ENCODE measurements at regions not wholly inside any gene's neighbourhood (a gene's known extent, or its start where the extent isn't known, plus 50 kb on each side); places are given as distances from the start of the nearest gene placed in this dataset.

- in situ Hi-C loops (cut with HindIII; ENCODE audit: low pct_unique_long_range_greater_than_20kb, low sequenced_read_pairs) = no loop called here
- ChIA-PET CTCF (no interaction called here), POLR2A (no interaction called here)
- TF ChIP-seq POLR2AphosphoS5 (IDR thresholded peaks at IDR 0.05; ENCODE audit: low read depth, low read length) = no peak
- TF ChIP-seq SIN3A (IDR thresholded peaks at IDR 0.05; ENCODE audit: borderline replicate concordance, insufficient read depth, low read depth, low read length) = no peak
- TF ChIP-seq, protein P1, sequence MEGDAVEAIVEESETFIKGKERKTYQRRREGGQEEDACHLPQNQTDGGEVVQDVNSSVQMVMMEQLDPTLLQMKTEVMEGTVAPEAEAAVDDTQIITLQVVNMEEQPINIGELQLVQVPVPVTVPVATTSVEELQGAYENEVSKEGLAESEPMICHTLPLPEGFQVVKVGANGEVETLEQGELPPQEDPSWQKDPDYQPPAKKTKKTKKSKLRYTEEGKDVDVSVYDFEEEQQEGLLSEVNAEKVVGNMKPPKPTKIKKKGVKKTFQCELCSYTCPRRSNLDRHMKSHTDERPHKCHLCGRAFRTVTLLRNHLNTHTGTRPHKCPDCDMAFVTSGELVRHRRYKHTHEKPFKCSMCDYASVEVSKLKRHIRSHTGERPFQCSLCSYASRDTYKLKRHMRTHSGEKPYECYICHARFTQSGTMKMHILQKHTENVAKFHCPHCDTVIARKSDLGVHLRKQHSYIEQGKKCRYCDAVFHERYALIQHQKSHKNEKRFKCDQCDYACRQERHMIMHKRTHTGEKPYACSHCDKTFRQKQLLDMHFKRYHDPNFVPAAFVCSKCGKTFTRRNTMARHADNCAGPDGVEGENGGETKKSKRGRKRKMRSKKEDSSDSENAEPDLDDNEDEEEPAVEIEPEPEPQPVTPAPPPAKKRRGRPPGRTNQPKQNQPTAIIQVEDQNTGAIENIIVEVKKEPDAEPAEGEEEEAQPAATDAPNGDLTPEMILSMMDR (IDR thresholded peaks at IDR 0.05) = no peak
- TF ChIP-seq, protein P2, sequence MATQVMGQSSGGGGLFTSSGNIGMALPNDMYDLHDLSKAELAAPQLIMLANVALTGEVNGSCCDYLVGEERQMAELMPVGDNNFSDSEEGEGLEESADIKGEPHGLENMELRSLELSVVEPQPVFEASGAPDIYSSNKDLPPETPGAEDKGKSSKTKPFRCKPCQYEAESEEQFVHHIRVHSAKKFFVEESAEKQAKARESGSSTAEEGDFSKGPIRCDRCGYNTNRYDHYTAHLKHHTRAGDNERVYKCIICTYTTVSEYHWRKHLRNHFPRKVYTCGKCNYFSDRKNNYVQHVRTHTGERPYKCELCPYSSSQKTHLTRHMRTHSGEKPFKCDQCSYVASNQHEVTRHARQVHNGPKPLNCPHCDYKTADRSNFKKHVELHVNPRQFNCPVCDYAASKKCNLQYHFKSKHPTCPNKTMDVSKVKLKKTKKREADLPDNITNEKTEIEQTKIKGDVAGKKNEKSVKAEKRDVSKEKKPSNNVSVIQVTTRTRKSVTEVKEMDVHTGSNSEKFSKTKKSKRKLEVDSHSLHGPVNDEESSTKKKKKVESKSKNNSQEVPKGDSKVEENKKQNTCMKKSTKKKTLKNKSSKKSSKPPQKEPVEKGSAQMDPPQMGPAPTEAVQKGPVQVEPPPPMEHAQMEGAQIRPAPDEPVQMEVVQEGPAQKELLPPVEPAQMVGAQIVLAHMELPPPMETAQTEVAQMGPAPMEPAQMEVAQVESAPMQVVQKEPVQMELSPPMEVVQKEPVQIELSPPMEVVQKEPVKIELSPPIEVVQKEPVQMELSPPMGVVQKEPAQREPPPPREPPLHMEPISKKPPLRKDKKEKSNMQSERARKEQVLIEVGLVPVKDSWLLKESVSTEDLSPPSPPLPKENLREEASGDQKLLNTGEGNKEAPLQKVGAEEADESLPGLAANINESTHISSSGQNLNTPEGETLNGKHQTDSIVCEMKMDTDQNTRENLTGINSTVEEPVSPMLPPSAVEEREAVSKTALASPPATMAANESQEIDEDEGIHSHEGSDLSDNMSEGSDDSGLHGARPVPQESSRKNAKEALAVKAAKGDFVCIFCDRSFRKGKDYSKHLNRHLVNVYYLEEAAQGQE (IDR thresholded peaks at IDR 0.05; ENCODE audit: insufficient read depth in 1 of 2, low read depth in 2 of 2, low read length in 1 of 2) = no peak
- TF ChIP-seq TCF7L2 (IDR thresholded peaks at IDR 0.05; ENCODE audit: low read depth, low read length) = no peak
- BruUV-seq (replicated peaks) = no TSS peak
- Histone ChIP-seq H3K9me3 (ENCODE audit: control insufficient read depth, insufficient read depth, low read depth, low read length) (no peaks in the 10 kb centered on the region), H3K27me3 (ENCODE audit: control insufficient read depth, insufficient read depth, low read length) (no peaks in the 10 kb centered on the region), H3K36me3 (ENCODE audit: control insufficient read depth, insufficient read depth, low read length) (no peaks in the 10 kb centered on the region), H3K4me1 (ENCODE audit: control insufficient read depth, insufficient read depth, low read length) (no peaks in the 10 kb centered on the region), H3K27ac (ENCODE audit: low read length) (no peak overlapping the region), H3K4me3 (ENCODE audit: low read depth in 2 of 2, low read length in 2 of 2) (no peak overlapping the region)
- ATAC-seq (no peak), DNase-seq (ENCODE audit: low read depth, low spot score) (no peak)
- intact Hi-C loops (cut with micrococcal nuclease; ENCODE audit: unreplicated experiment) = no loop called here
Measured at GRCh38 chr4:31416498-31416897, 696.3 kb downstream of the PCDH7 start.

DNA sequence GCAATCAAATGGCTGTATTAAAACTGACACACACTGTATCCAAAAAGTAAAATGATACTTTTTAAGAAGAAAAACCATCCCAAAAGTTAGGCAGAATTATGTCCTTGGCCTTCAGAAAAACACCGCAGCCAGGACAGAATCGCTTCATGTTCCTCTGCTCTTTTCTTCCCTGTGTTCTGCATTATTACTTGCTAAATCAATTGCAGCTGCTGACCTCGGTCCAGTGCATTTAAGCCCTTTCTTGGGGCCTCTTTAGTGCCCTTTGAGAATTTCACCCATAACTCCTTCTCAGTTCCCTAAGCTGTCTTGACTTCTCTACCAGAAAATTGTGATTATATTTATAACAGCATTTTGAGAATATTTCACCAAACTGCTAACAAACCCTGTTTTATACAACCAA is 696.9 kb downstream of the PCDH7 start:
- no peak overlapping the region for H3K4me3 ChIP-seq (ENCODE audit: low read depth in 2 of 2, low read length in 2 of 2)
- in situ Hi-C loops (cut with HindIII; ENCODE audit: low pct_unique_long_range_greater_than_20kb, low sequenced_read_pairs) = no loop called here
- TF ChIP-seq, protein P2 (IDR thresholded peaks at IDR 0.05; ENCODE audit: insufficient read depth in 1 of 2, low read depth in 2 of 2, low read length in 1 of 2) = no peak
- TF ChIP-seq, protein P1 (IDR thresholded peaks at IDR 0.05) = no peak
- TF ChIP-seq POLR2AphosphoS5 (IDR thresholded peaks at IDR 0.05; ENCODE audit: low read depth, low read length) (no peak), TCF7L2 (IDR thresholded peaks at IDR 0.05; ENCODE audit: low read depth, low read length) (no peak), SIN3A (IDR thresholded peaks at IDR 0.05; ENCODE audit: borderline replicate concordance, insufficient read depth, low read depth, low read length) (no peak)
- H3K9me3 ChIP-seq (ENCODE audit: control insufficient read depth, insufficient read depth, low read depth, low read length) = no peaks in the 10 kb centered on the region
- ChIA-PET POLR2A (no interaction called here), CTCF (no interaction called here)
- no peak overlapping the region for H3K27ac ChIP-seq (ENCODE audit: low read length)
- intact Hi-C loops (cut with micrococcal nuclease; ENCODE audit: unreplicated experiment) = no loop called here
- DNase-seq (ENCODE audit: low read depth, low spot score) = no peak
- ATAC-seq = no peak
- no TSS peak for BruUV-seq (replicated peaks)
- H3K27me3 ChIP-seq (ENCODE audit: control insufficient read depth, insufficient read depth, low read length) = no peaks in the 10 kb centered on the region
- no peaks in the 10 kb centered on the region for H3K4me1 ChIP-seq (ENCODE audit: control insufficient read depth, insufficient read depth, low read length)
- H3K36me3 ChIP-seq (ENCODE audit: control insufficient read depth, insufficient read depth, low read length) = no peaks in the 10 kb centered on the region

All from Panc1 (cell line).